GM12872 (cell line): ENCODE measurements at regions not wholly inside any gene's neighbourhood (a gene's known extent, or its start where the extent isn't known, plus 50 kb on each side); places are given as distances from the start of the nearest gene placed in this dataset.

ENCODE experiments used
- TF ChIP-seq, protein P1 (sequence below): IDR thresholded peaks from 3 replicates; pipeline ENCODE4 v1.5.1; 2011; ENCODE audit warnings: low read depth, mild to moderate bottlenecking, low read length, moderate library complexity; ENCODE audit not compliant: insufficient read depth

DNA sequence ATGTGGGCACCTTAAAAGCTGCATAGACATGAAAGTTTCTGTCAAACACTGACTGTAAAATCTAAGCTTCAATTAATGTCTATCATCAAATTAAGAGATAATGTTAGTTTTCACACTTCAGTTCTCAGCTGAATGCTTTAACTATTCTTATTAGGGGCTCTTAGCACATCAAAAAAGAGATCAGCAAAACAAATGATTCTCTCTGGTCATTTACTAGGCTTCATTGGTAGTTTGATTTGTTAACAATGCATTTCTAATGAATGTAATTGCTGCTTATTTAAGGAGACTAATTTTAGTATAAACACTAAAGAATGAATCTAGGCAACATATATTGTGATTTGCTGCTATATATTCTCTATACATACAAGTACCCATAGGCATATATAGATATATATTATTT is 1182.0 kb downstream of the MAT2B start:
- TF ChIP-seq, protein P1, sequence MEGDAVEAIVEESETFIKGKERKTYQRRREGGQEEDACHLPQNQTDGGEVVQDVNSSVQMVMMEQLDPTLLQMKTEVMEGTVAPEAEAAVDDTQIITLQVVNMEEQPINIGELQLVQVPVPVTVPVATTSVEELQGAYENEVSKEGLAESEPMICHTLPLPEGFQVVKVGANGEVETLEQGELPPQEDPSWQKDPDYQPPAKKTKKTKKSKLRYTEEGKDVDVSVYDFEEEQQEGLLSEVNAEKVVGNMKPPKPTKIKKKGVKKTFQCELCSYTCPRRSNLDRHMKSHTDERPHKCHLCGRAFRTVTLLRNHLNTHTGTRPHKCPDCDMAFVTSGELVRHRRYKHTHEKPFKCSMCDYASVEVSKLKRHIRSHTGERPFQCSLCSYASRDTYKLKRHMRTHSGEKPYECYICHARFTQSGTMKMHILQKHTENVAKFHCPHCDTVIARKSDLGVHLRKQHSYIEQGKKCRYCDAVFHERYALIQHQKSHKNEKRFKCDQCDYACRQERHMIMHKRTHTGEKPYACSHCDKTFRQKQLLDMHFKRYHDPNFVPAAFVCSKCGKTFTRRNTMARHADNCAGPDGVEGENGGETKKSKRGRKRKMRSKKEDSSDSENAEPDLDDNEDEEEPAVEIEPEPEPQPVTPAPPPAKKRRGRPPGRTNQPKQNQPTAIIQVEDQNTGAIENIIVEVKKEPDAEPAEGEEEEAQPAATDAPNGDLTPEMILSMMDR = no peak

DNA sequence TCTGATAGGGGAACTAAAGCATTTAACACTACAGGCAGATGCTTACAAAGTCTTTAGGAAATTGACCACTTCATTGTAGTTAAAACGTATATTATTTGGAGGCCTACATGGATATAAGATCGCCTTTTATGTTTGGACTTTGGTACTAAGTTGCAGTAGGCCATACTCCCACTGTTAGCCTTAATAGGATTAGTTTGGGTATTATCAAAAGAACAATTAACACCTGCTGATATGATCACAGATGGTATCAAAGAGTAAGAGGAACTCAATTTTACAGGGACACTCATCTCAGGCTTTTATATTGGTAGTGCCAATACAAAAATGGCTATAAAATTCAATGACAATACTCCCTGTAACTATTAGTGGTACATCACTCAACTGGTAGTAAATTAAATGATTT is 1183.0 kb downstream of the MAT2B start:
- TF ChIP-seq, protein P1 = no peak

DNA sequence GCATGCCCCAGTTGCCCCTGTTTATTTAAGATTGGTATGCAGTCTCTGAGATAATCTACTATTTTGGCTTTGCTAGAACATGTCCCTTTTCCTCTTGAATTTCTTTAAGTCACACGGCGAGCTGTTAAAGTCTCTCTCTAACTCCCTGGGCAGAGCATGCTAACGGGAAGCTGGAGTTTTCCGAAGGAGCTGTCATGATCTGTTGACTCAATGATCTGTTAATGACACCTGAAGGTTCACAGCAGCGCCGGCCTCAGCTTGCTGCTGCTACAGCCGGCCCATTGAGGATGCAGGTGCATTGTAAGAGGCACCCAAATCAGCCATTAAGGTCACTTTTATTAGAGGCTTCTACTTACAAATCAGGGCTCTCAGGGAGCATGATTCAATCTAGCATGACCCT is 1203.4 kb downstream of the MAT2B start:
- TF ChIP-seq, protein P1 = no peak

DNA sequence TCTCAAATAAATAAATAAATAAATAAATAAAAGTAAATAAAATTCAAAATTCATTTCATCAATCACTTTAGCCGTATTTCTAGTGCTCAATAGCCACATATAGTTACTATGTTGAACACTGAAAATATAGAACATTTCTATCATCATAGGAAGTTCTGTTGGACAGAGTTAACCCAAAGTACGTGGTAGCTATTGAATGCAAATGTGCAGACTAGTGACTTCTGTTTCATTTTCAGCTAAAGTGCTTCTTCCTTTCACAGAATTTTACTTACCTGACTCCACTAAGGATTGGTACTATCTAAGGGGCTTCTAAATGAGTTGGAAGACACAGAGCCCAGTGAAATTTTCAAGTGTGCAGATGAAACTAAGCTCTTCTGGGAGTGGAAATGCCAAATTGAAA is 1208.3 kb downstream of the MAT2B start:
- TF ChIP-seq, protein P1 = no peak

DNA sequence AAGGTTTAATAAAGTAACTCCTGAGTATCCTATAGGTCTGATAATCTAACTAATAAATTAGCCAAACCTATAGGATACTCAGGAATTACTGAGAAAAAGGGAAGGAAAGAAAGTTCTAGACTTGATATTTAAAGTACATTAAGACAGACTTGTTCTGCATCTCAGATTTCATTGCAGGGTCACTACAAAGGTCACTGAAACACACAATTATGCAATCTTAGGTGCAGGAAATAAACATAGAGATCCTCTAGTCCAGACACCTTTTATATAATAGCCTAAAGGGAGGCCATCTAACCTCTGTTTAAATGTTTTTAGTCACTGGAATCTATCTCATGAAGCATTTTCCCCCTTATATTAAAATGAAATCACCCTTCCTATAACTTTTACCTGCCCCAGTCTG is 1215.7 kb downstream of the MAT2B start:
- TF ChIP-seq, protein P1 = no peak

DNA sequence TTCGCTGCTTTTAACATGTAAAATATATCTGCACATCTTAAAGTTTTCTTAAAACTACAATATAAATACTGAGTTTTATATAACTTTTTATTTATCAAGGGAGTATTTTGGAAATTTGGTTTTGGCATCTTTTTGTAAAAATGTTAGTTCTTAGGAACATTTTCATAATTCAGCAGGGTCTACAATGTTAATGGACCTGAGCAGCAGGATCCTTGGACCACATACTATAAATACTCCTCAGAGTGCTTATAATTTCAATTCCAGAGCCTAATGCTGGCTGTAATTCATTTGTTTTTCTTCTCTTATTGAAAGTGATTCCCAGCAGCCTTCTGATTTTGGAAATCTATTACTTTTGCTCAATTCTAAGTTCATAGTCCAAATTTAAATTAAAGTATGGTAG is 1216.2 kb downstream of the MAT2B start:
- TF ChIP-seq, protein P1 = no peak

DNA sequence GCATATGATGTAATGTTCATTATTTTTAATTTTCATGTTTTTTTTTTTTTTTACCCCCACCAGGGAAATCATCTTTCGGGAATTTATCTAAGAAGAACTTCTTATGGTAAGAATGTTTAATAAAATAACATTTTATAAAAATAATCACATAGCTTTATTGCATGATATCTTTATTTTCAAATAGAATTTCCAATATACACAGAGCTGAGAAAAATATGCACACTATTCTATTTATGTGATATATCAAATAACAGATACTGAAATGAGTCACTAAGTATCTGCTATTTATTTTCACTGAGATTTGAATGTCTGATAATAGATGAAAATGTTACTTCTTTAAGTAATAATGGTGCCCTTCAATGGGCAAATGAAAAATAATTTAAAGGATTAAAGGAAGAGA is 1217.3 kb downstream of the MAT2B start:
- TF ChIP-seq, protein P1 = no peak

DNA sequence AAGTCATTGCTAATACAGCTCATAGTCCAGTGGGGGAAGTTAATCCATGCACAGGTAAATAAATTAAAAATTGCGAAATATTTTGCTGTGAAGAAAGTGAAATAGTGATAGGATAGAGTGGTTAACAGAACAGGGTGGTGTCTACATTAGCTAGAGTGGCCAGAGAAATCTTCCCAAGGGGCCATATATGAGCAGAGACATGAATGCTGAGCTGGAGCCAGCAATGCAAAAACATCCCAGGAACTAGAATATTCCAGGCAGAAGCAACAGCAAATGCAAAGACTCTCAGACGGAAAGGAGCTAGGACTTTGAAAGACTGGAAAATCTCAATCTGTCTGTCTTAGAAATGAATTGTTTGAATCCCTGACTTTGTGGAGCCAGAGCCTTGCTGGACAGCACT is 1221.6 kb downstream of the MAT2B start:
- TF ChIP-seq, protein P1 = no peak
